Ovary (tissue), 7 donors: ENCODE measurements at regions not wholly inside any gene's neighbourhood (a gene's known extent, or its start where the extent isn't known, plus 50 kb on each side); places are given as distances from the start of the nearest gene placed in this dataset.
"Not testable (repeated sequence)": the region's sequence is repeated elsewhere in the genome, so short reads cannot be mapped to it uniquely, and the experiment has no call there.

Experiments
- DNase-seq, 5 donors: peaks; one replicate each; pipeline ENCODE4 v3.0.0-alpha.2; 2019 to 2020
- H3K27ac ChIP-seq, 2 donors: fragments of 200-600 bp; one replicate each; pipeline versions ENCODE4 v1.5.1 to v1.8.0; 2019 to 2022
- H3K27me3 ChIP-seq: fragments of 200-600 bp; one replicate; pipeline ENCODE4 v1.8.0; 2022
- H3K36me3 ChIP-seq: fragments of 200-600 bp; sonication (generic); one replicate; pipeline ENCODE4 v1.5.1; 2019
- H3K4me1 ChIP-seq: one replicate; pipeline ENCODE4 v1.8.1; 2013; ENCODE audit warnings: mild to moderate bottlenecking, moderate library complexity; ENCODE audit not compliant: insufficient read depth
- H3K4me3 ChIP-seq: fragments of 200-600 bp; sonication (generic); one replicate; pipeline ENCODE4 v1.5.1; 2017
- H3K9me3 ChIP-seq, 2 donors: fragments of 200-600 bp in 1 of 2; sonication (generic) in 1 of 2; one replicate each; pipeline versions ENCODE4 v1.5.1 to v1.8.1; 2013 to 2019; ENCODE audit warnings: mild to moderate bottlenecking in 1 of 2, moderate library complexity in 1 of 2
- CTCF ChIP-seq, 3 donors: fragments of 450-650 bp in 2 of 3; fragments of 200-600 bp in 1 of 3; IDR thresholded peaks; one replicate each; pipeline versions ENCODE4 v1.5.1 to v1.8.0; 2016 to 2022; ENCODE audit warnings: antibody characterized with exemption in 3 of 3, mild to moderate bottlenecking in 1 of 3
- EP300 ChIP-seq: sonication (generic); formaldehyde crosslinking; IDR thresholded peaks from one replicate; pipeline ENCODE4 v1.6.1; 2017; ENCODE audit warnings: antibody characterized with exemption
- POLR2A ChIP-seq: fragments of 450-650 bp; IDR thresholded peaks from one replicate; pipeline ENCODE4 v1.6.1; 2017; ENCODE audit warnings: antibody characterized with exemption, mild to moderate bottlenecking, moderate library complexity
- WGBS, 3 donors: extraction: QIAGEN DNeasy Blood & Tissue Kit in 1 of 3; methylation state at CpG; one replicate each; pipeline versions ENCODE4 v1.1.5 to v1.1.7; 2013 to 2017; 5-methylcytosine and 5-hydroxymethylcytosine counted together
- intact Hi-C, 4 donors: fragments of 100-400 bp; cut with DNase I; formaldehyde crosslinking; loops; one replicate each; pipeline versions ENCODE4 v1.11.0 to v1.15.1; 2022 to 2023
- donor health status: DM: no; HTN: no; CAD: no; lungs with moderate emphysema.
- donor health status: DM: no; HTN: no; CAD: no.
- donor health status: Bipolar disorder and iron deficiency.
- donor health status: DM: no; HTN: no; CAD: no.
- donor health status: DM: yes; HTN: yes; CAD: no.

- no peak overlapping the region for H3K4me3 ChIP-seq
- intact Hi-C loops, result no loop called here
- no peak for TF ChIP-seq POLR2A
- TF ChIP-seq EP300, result no peak
- TF ChIP-seq CTCF (IDR thresholded peaks at IDR 0.05), result no peak
- no peak for DNase-seq
- no peaks in the 10 kb centered on the region for H3K36me3 ChIP-seq
- H3K27me3 ChIP-seq, result no peaks in the 10 kb centered on the region
- H3K27ac ChIP-seq, result no peak overlapping the region
- H3K4me1 ChIP-seq, result no peaks in the 10 kb centered on the region
- no peaks in the 10 kb centered on the region for H3K9me3 ChIP-seq
Observed at GRCh38 chr20:10113746-10114145, 79.0 kb downstream of the ANKEF1 start.

- Histone ChIP-seq H3K9me3 (no peaks in the 10 kb centered on the region), H3K27me3 (no peaks in the 10 kb centered on the region), H3K27ac (no peak overlapping the region), H3K4me3 (no peak overlapping the region), H3K4me1 (no peaks in the 10 kb centered on the region), H3K36me3 (no peaks in the 10 kb centered on the region)
- TF ChIP-seq POLR2A (no peak), CTCF (IDR thresholded peaks at IDR 0.05) (no peak), EP300 (no peak)
- no peak for DNase-seq
- intact Hi-C loops, result no loop called here
Observed at GRCh38 chr20:10114598-10114997, 79.8 kb downstream of the ANKEF1 start.

- Histone ChIP-seq H3K27me3 (no peaks in the 10 kb centered on the region), H3K27ac (no peak overlapping the region), H3K4me1 (no peaks in the 10 kb centered on the region), H3K4me3 (no peak overlapping the region), H3K9me3 (no peaks in the 10 kb centered on the region), H3K36me3 (no peaks in the 10 kb centered on the region)
- TF ChIP-seq EP300 (no peak), CTCF (IDR thresholded peaks at IDR 0.05) (no peak), POLR2A (no peak)
- no peak for DNase-seq
- 53 to 61% (median 54%) methylated on average over 1 of the region's 1 CpG for WGBS, 3 donors
- intact Hi-C loops, result no loop called here
Observed at GRCh38 chr20:10115021-10115420, 80.2 kb downstream of the ANKEF1 start.

- H3K27me3 ChIP-seq, result no peaks in the 10 kb centered on the region
- no peak overlapping the region for H3K4me3 ChIP-seq
- DNase-seq, result no peak
- no peak overlapping the region for H3K27ac ChIP-seq
- TF ChIP-seq EP300 (no peak), CTCF (IDR thresholded peaks at IDR 0.05) (no peak), POLR2A (no peak)
- H3K4me1 ChIP-seq, result no peaks in the 10 kb centered on the region
- WGBS, 3 donors, result 79 to 90% (median 81%) methylated on average over 3 of the region's 3 CpGs
- H3K36me3 ChIP-seq, result no peaks in the 10 kb centered on the region
- no peaks in the 10 kb centered on the region for H3K9me3 ChIP-seq
- intact Hi-C loops, result no loop called here
Observed at GRCh38 chr20:10119336-10119735, 84.5 kb downstream of the ANKEF1 start.

- H3K27me3 ChIP-seq, H3K4me1 ChIP-seq, H3K27ac ChIP-seq, DNase-seq, H3K9me3 ChIP-seq, intact Hi-C loops, H3K4me3 ChIP-seq, H3K36me3 ChIP-seq: not testable (repeated sequence)
- 92 to 97% (median 96%) methylated on average over 3 of the region's 3 CpGs for WGBS, 3 donors
Observed at GRCh38 chr20:10124883-10125282, 90.1 kb downstream of the ANKEF1 start.
